WTC11 (cell line): ENCODE measurements at regions not wholly inside any gene's neighbourhood (a gene's known extent, or its start where the extent isn't known, plus 50 kb on each side); places are given as distances from the start of the nearest gene placed in this dataset.

ENCODE experiments used
- ATAC-seq: fragments of 200-7000 bp; cut with Tn5 transposase; 2 replicates; pipeline ENCODE4 v1.10.0; 2021; ENCODE audit warnings: mild to moderate bottlenecking, moderate library complexity
- CTCF ChIA-PET: fragments of 300-600 bp; sonication (Branson Sonifier 250); formaldehyde crosslinking; loops from one replicate; lab custom pipeline; 2021; ENCODE audit warnings: antibody characterized with exemption; lab: Charles Lee
- POLR2A ChIA-PET: fragments of 350-600 bp; sonication (Branson Sonifier 250); formaldehyde crosslinking; loops from one replicate; lab custom pipeline; 2021; ENCODE audit warnings: antibody characterized with exemption; lab: Charles Lee
- DNase-seq: peaks from one replicate; pipeline ENCODE4 v3.0.0; 2021; ENCODE audit warnings: low spot score
- H3K27ac Mint-ChIP-seq: 2 replicates; pipeline ENCODE4 v1.8.0; 2021; ENCODE audit warnings: mixed read lengths
- H3K27me3 Mint-ChIP-seq: 2 replicates; pipeline ENCODE4 v1.8.0; 2021; ENCODE audit warnings: low read depth, mild to moderate bottlenecking, moderate library complexity, mixed read lengths
- H3K36me3 Mint-ChIP-seq: 2 replicates; pipeline ENCODE4 v1.8.0; 2021; ENCODE audit warnings: mixed read lengths
- H3K4me1 Mint-ChIP-seq: 2 replicates; pipeline ENCODE4 v1.8.0; 2022; ENCODE audit warnings: mixed read lengths
- H3K4me3 Mint-ChIP-seq: 2 replicates; pipeline ENCODE4 v1.8.0; 2021; ENCODE audit warnings: mild to moderate bottlenecking, moderate library complexity, mixed read lengths
- H3K9me3 Mint-ChIP-seq: 2 replicates; pipeline ENCODE4 v1.8.0; 2021; ENCODE audit warnings: mixed read lengths
- ATF1 ChIP-seq: sonication (generic); formaldehyde crosslinking; IDR thresholded peaks from 2 replicates; pipeline ENCODE4 v1.8.1; 2023; ENCODE audit warnings: mild to moderate bottlenecking, moderate library complexity, missing genetic modification reagents
- ELF4 ChIP-seq: sonication (generic); formaldehyde crosslinking; IDR thresholded peaks from 2 replicates; pipeline ENCODE4 v1.8.1; 2022; ENCODE audit warnings: low read depth, mild to moderate bottlenecking, moderate library complexity, missing genetic modification reagents
- EMX1 ChIP-seq: fragments of 250-450 bp; sonication (Bioruptor Pico); IDR thresholded peaks from 2 replicates; pipeline ENCODE4 v1.8.0; 2021; ENCODE audit warnings: mild to moderate bottlenecking
- ESRRA ChIP-seq: sonication (generic); formaldehyde crosslinking; IDR thresholded peaks from 2 replicates; pipeline ENCODE4 v1.8.1; 2022; ENCODE audit warnings: mild to moderate bottlenecking, missing genetic modification reagents, borderline replicate concordance
- ETV6 ChIP-seq: sonication (generic); formaldehyde crosslinking; IDR thresholded peaks from 2 replicates; pipeline ENCODE4 v1.8.1; 2022; ENCODE audit warnings: mild to moderate bottlenecking, missing genetic modification reagents
- GRHL2 ChIP-seq: fragments of 250-450 bp; sonication (Bioruptor Pico); IDR thresholded peaks from 2 replicates; pipeline ENCODE4 v1.8.0; 2022; ENCODE audit warnings: mild to moderate bottlenecking, moderate library complexity; ENCODE audit not compliant: insufficient replicate concordance, severe bottlenecking
- HMGXB4 ChIP-seq: sonication (generic); formaldehyde crosslinking; IDR thresholded peaks from 2 replicates; pipeline ENCODE4 v1.8.1; 2023; ENCODE audit warnings: mild to moderate bottlenecking, moderate library complexity, missing genetic modification reagents
- KAT7 ChIP-seq: sonication (generic); formaldehyde crosslinking; IDR thresholded peaks from 2 replicates; pipeline ENCODE4 v1.8.1; 2023; ENCODE audit warnings: missing genetic modification reagents, mild to moderate bottlenecking, borderline replicate concordance
- MYBL2 ChIP-seq: sonication (generic); formaldehyde crosslinking; IDR thresholded peaks from 2 replicates; pipeline ENCODE4 v1.8.1; 2023; ENCODE audit warnings: mild to moderate bottlenecking, moderate library complexity, missing genetic modification reagents
- NR3C1 ChIP-seq: sonication (generic); formaldehyde crosslinking; conservative IDR thresholded peaks from 2 replicates; pipeline ENCODE4 v1.8.1; 2023; ENCODE audit warnings: low read depth, mild to moderate bottlenecking, missing genetic modification reagents
- OVOL2 ChIP-seq: fragments of 250-450 bp; sonication (Bioruptor Pico); IDR thresholded peaks from 2 replicates; pipeline ENCODE4 v1.9.0; 2021; ENCODE audit warnings: mild to moderate bottlenecking, borderline replicate concordance
- PRRX2 ChIP-seq: fragments of 250-450 bp; sonication (Bioruptor Pico); IDR thresholded peaks from 2 replicates; pipeline ENCODE4 v1.8.0; 2021; ENCODE audit warnings: mild to moderate bottlenecking
- RELA ChIP-seq: sonication (generic); formaldehyde crosslinking; IDR thresholded peaks from 2 replicates; pipeline ENCODE4 v1.8.1; 2022; ENCODE audit warnings: missing genetic modification reagents, mild to moderate bottlenecking, borderline replicate concordance
- TEAD1 ChIP-seq: sonication (generic); formaldehyde crosslinking; IDR thresholded peaks from 2 replicates; pipeline ENCODE4 v1.8.0; 2022; ENCODE audit warnings: mild to moderate bottlenecking, missing genetic modification reagents
- TP53 ChIP-seq: sonication (generic); formaldehyde crosslinking; IDR thresholded peaks from 2 replicates; pipeline ENCODE4 v1.8.1; 2023; ENCODE audit warnings: mild to moderate bottlenecking, missing genetic modification reagents
- ZBTB21 ChIP-seq: sonication (generic); formaldehyde crosslinking; IDR thresholded peaks from 2 replicates; pipeline ENCODE4 v1.8.1; 2023; ENCODE audit warnings: mild to moderate bottlenecking, missing genetic modification reagents, borderline replicate concordance
- TF ChIP-seq, protein P1 (sequence below): sonication (generic); formaldehyde crosslinking; IDR thresholded peaks from 2 replicates; pipeline ENCODE4 v1.8.1; 2022; ENCODE audit warnings: low read depth, mild to moderate bottlenecking, moderate library complexity, missing genetic modification reagents, borderline replicate concordance
- TF ChIP-seq, protein P2 (sequence below): fragments of 200-600 bp; IDR thresholded peaks from 2 replicates; pipeline ENCODE4 v1.8.0; 2022; ENCODE audit warnings: antibody characterized with exemption

- TF ChIP-seq ESRRA (CRISPR knock-in tag) (no peak), TP53 (CRISPR knock-in tag) (no peak), HMGXB4 (no peak), ETV6 (CRISPR knock-in tag) (no peak), ELF4 (CRISPR knock-in tag) (no peak), KAT7 (CRISPR knock-in tag) (no peak), GRHL2 (no peak), NR3C1 (CRISPR knock-in tag) (no peak)
Observed at GRCh38 chr3:159887911-159888310, 100.7 kb upstream of the IL12A start (continued).

DNA sequence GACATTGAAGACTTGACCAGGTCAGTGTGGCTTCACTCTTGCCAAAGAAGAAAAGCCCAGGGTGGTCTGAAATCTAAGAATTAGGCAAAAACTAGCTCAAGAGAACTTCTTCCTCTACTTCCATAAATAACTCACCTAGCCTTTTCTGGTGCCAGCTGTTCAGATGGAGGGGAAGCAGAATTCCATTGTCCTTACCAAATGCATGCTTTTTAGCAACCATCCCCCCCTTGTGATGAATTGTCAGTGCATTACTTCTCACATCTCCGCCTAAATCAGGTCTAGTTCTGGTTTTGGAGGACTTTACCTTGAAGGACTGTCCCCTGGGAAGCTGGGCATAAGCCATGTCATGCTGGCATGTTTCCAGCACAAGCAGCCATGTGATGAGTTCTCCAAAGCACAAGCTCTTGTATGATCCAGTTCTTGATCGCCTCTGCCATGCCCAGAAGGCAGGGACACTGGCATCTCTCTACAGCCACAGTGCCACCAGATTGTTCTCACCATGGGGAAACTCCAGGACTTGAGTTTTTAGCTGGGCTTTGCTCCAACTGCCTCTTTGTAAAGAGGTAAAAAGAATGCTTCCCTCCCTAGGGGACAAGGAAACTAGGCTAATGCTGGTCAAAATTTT lies 96.4 kb upstream of the IL12A start:
- H3K36me3 Mint-ChIP-seq, result 0 out of 2 replicates have a peak, but pooled peaks cover under 1% of the 10 kb centered on the region
- DNase-seq, result no peak
- H3K4me1 Mint-ChIP-seq, result no peaks in the 10 kb centered on the region
- CTCF ChIA-PET, result interaction anchor here (0.5 to 2.8 kb wide), 3 partner anchors 114 to 202 kb away, joined by 4 to 8 read pairs (median 4); no protein-coding TSS in a partner anchor
- no peak overlapping the region for H3K27ac Mint-ChIP-seq
- H3K27me3 Mint-ChIP-seq, result no peaks in the 10 kb centered on the region
- no peak overlapping the region for H3K4me3 Mint-ChIP-seq
- TF ChIP-seq PRRX2, result no peak
- no peak for TF ChIP-seq RELA (CRISPR knock-in tag)
- no peak for TF ChIP-seq MYBL2 (CRISPR knock-in tag)
- no peak for TF ChIP-seq ZBTB21 (CRISPR knock-in tag)
- TF ChIP-seq TP53 (CRISPR knock-in tag), result no peak
- no peak for TF ChIP-seq ATF1 (CRISPR knock-in tag)
- TF ChIP-seq EMX1 (CRISPR knock-in tag), result no peak
- TF ChIP-seq, protein P1, sequence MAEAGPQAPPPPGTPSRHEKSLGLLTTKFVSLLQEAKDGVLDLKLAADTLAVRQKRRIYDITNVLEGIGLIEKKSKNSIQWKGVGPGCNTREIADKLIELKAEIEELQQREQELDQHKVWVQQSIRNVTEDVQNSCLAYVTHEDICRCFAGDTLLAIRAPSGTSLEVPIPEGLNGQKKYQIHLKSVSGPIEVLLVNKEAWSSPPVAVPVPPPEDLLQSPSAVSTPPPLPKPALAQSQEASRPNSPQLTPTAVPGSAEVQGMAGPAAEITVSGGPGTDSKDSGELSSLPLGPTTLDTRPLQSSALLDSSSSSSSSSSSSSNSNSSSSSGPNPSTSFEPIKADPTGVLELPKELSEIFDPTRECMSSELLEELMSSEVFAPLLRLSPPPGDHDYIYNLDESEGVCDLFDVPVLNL (CRISPR knock-in tag), result no peak
- TF ChIP-seq, all 79 proteins: peak for 0
- POLR2A ChIA-PET, result no interaction called here
- no peaks in the 10 kb centered on the region for H3K9me3 Mint-ChIP-seq
- ATAC-seq, result no peak

- H3K9me3 Mint-ChIP-seq, result no peaks in the 10 kb centered on the region
Observed at GRCh38 chr3:159892801-159893200, 95.8 kb upstream of the IL12A start.

More at GRCh38 chr3:159892801-159893200, 95.8 kb upstream of the IL12A start:
- DNase-seq (no peak), ATAC-seq (no peak)
- Mint-ChIP-seq H3K4me1 (no peaks in the 10 kb centered on the region), H3K27ac (no peak overlapping the region), H3K36me3 (peaks cover 5% of the 10 kb centered on the region; the same call in 1 of the 2 replicates), H3K4me3 (no peak overlapping the region), H3K27me3 (no peaks in the 10 kb centered on the region)
- CTCF ChIA-PET, result no interaction called here
- TF ChIP-seq, protein P2, sequence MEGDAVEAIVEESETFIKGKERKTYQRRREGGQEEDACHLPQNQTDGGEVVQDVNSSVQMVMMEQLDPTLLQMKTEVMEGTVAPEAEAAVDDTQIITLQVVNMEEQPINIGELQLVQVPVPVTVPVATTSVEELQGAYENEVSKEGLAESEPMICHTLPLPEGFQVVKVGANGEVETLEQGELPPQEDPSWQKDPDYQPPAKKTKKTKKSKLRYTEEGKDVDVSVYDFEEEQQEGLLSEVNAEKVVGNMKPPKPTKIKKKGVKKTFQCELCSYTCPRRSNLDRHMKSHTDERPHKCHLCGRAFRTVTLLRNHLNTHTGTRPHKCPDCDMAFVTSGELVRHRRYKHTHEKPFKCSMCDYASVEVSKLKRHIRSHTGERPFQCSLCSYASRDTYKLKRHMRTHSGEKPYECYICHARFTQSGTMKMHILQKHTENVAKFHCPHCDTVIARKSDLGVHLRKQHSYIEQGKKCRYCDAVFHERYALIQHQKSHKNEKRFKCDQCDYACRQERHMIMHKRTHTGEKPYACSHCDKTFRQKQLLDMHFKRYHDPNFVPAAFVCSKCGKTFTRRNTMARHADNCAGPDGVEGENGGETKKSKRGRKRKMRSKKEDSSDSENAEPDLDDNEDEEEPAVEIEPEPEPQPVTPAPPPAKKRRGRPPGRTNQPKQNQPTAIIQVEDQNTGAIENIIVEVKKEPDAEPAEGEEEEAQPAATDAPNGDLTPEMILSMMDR, result no peak
- TF ChIP-seq OVOL2 (CRISPR knock-in tag) (no peak), TEAD1 (CRISPR knock-in tag) (no peak)
- POLR2A ChIA-PET, result no interaction called here
